Neuronal stem cell (in vitro differentiated cells): ENCODE measurements at regions not wholly inside any gene's neighbourhood (a gene's known extent, or its start where the extent isn't known, plus 50 kb on each side); places are given as distances from the start of the nearest gene placed in this dataset. TPM values are rescaled to one million over a fixed set of nuclear protein-coding genes. Genes with fewer than 3 reads are reported as not detected.
"Not testable (repeated sequence)": the region's sequence is repeated elsewhere in the genome, so short reads cannot be mapped to it uniquely, and the experiment has no call there.

Experiments
- DNase-seq: peaks from one replicate; pipeline ENCODE4 v3.0.0-alpha.2; 2013; ENCODE audit warnings: low spot score
- H2AFZ ChIP-seq: one replicate; pipeline ENCODE4 v1.6.1; 2013; ENCODE audit warnings: mild to moderate bottlenecking, low read length, inconsistent platforms
- H2AK5ac ChIP-seq: 2 replicates; pipeline ENCODE4 v1.6.1; 2013; ENCODE audit warnings: low read depth, mild to moderate bottlenecking, inconsistent platforms, low read length, moderate library complexity, mixed read lengths
- H2BK120ac ChIP-seq: 2 replicates; pipeline ENCODE4 v1.6.1; 2013; ENCODE audit warnings: low read depth, mild to moderate bottlenecking, inconsistent platforms, low read length, moderate library complexity, mixed read lengths
- H2BK12ac ChIP-seq: one replicate; pipeline ENCODE4 v1.6.1; 2013; ENCODE audit warnings: low read length, inconsistent platforms
- H2BK15ac ChIP-seq: 2 replicates; pipeline ENCODE4 v1.6.1; 2013; ENCODE audit warnings: mild to moderate bottlenecking, low read length, inconsistent platforms, mixed read lengths
- H2BK5ac ChIP-seq: one replicate; pipeline ENCODE4 v1.6.1; 2013; ENCODE audit warnings: inconsistent platforms, mild to moderate bottlenecking, low read length, moderate library complexity
- H3K14ac ChIP-seq: one replicate; pipeline ENCODE4 v1.6.1; 2013; ENCODE audit warnings: low read length, inconsistent platforms
- H3K18ac ChIP-seq: 2 replicates; pipeline ENCODE4 v1.6.1; 2013; ENCODE audit warnings: low read length, inconsistent platforms
- H3K23ac ChIP-seq: 2 replicates; pipeline ENCODE4 v1.6.1; 2013; ENCODE audit warnings: low read depth, mild to moderate bottlenecking, mixed read lengths, low read length, inconsistent platforms; ENCODE audit not compliant: poor library complexity
- H3K27ac ChIP-seq: replicated peaks from 3 replicates; pipeline ENCODE4 v1.5.1; 2013; ENCODE audit warnings: low read length, inconsistent platforms
- H3K27me3 ChIP-seq, 3 experiments: 2 replicates each; pipeline ENCODE4 v1.6.1; 2013; ENCODE audit warnings: low read length in 3 of 3, mild to moderate bottlenecking in 2 of 3, inconsistent platforms in 1 of 3, low read depth in 1 of 3, mixed read lengths in 1 of 3, moderate library complexity in 1 of 3; ENCODE audit not compliant: control insufficient read depth in 3 of 3, insufficient read depth in 3 of 3
- H3K36me3 ChIP-seq, 2 donors: replicated peaks in 1 of 2; 2 replicates each; pipeline ENCODE4 v1.6.1; 2013; ENCODE audit warnings: low read length in 2 of 2; ENCODE audit not compliant: control insufficient read depth in 2 of 2, insufficient read depth in 2 of 2
- H3K4ac ChIP-seq: 2 replicates; pipeline ENCODE4 v1.6.1; 2013; ENCODE audit warnings: inconsistent platforms, mild to moderate bottlenecking, low read length, moderate library complexity
- H3K4me1 ChIP-seq, 2 donors: 1 replicate in 1 of 2; 2 replicates in 1 of 2; pipeline ENCODE4 v1.6.1; 2013; ENCODE audit warnings: low read length in 2 of 2, low read depth in 1 of 2; ENCODE audit not compliant: control insufficient read depth in 2 of 2, insufficient read depth in 1 of 2
- H3K4me2 ChIP-seq: one replicate; pipeline ENCODE4 v1.6.1; 2013; ENCODE audit warnings: mild to moderate bottlenecking, low read length, inconsistent platforms; ENCODE audit not compliant: insufficient read depth, poor library complexity, severe bottlenecking
- H3K4me3 ChIP-seq, 2 donors: 2 replicates each; pipeline ENCODE4 v1.5.1; 2013; ENCODE audit warnings: low read length in 2 of 2, mild to moderate bottlenecking in 2 of 2, inconsistent platforms in 1 of 2, moderate library complexity in 1 of 2
- H3K79me1 ChIP-seq: one replicate; pipeline ENCODE4 v1.6.1; 2013; ENCODE audit warnings: low read depth, mild to moderate bottlenecking, inconsistent platforms, low read length, moderate library complexity
- H3K9ac ChIP-seq: one replicate; pipeline ENCODE4 v1.6.1; 2013; ENCODE audit warnings: mild to moderate bottlenecking, low read depth, low read length, inconsistent platforms; ENCODE audit not compliant: poor library complexity
- H3K9me3 ChIP-seq, 2 donors: replicated peaks in 1 of 2; 2 replicates each; pipeline versions ENCODE3 to v1.6.1; 2013; ENCODE audit warnings: low read length in 2 of 2, mild to moderate bottlenecking in 2 of 2, inconsistent platforms in 1 of 2, low read depth in 1 of 2, mixed read lengths in 1 of 2, moderate library complexity in 1 of 2; ENCODE audit not compliant: control insufficient read depth in 2 of 2, insufficient read depth in 1 of 2
- H4K8ac ChIP-seq: one replicate; pipeline ENCODE4 v1.6.1; 2013; ENCODE audit warnings: low read depth, mild to moderate bottlenecking, inconsistent platforms, low read length, moderate library complexity
- H4K91ac ChIP-seq: one replicate; pipeline ENCODE4 v1.6.1; 2013; ENCODE audit warnings: low read length, low read depth, mild to moderate bottlenecking, inconsistent platforms; ENCODE audit not compliant: poor library complexity
- WGBS, 2 donors: extraction: QIAGEN DNeasy Blood & Tissue Kit; methylation state at CpG; one replicate each; pipeline ENCODE4 v1.1.7; 2013; ENCODE audit warnings: missing lambda C conversion rate in 2 of 2, mixed read lengths in 1 of 2; ENCODE audit not compliant: insufficient read length in 2 of 2, insufficient replicate concordance in 1 of 2; ENCODE audit errors: extremely low coverage in 2 of 2; 5-methylcytosine and 5-hydroxymethylcytosine counted together
- small RNA-seq: library from polyadenylated mRNA; stranded (forward); fragments of <200 nt; extraction: miRNeasy Mini kit (QIAGEN cat#:217004); gene quantifications from one replicate; pipeline ENCODE3, GENCODE V24; 2013; ENCODE audit not compliant: insufficient read depth

DNA sequence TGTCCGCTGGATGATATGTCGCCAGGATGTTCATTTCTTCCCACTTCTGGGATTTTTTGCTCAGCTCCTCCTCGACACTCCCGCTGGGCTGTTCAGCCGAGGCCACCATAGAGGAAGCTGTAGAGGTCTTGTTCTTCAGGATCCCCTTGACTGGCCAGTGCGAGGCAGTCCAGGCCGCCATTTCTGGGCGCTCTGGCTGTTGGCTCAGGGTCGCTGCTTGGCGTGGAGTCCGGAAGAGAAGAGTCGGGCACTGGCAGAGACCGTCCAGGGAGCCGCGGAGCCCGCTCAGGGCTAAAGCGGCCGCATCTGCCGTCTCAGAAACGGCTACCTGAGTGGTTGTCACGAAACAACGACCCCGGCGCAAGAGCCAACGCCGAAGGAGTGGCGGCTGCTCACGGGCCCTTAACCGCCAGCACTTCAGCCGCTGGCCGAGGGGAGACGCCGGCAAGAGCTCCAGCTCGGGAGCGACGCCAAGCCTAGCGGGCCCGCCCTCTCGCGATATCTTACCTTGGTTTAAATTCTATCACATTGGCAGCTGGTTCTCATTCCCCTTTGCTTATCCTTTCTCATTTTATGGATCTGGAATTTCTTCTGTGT lies 50.9 kb upstream of the RUBCNL start:
- H4K8ac ChIP-seq, H2AK5ac ChIP-seq, H2BK120ac ChIP-seq, H2BK12ac ChIP-seq, H3K27me3 ChIP-seq, H3K4ac ChIP-seq, H3K4me1 ChIP-seq, H3K9ac ChIP-seq, H3K79me1 ChIP-seq, H2AFZ ChIP-seq, H3K4me2 ChIP-seq, H3K9me3 ChIP-seq, H3K14ac ChIP-seq, H2BK5ac ChIP-seq, H3K36me3 ChIP-seq, H3K23ac ChIP-seq, DNase-seq, H3K27ac ChIP-seq, H2BK15ac ChIP-seq, H3K4me3 ChIP-seq, H4K91ac ChIP-seq, H3K18ac ChIP-seq: not testable (repeated sequence)
- WGBS, 2 donors, result no CpG with 5 or more reads among the region's 40 CpGs

Small RNA genes lying in the stretch of these regions (small RNA-seq; reads per million reads assigned to genes)
- not detected for gene COX17P1
